PC-9 (cell line): ENCODE measurements at regions not wholly inside any gene's neighbourhood (a gene's known extent, or its start where the extent isn't known, plus 50 kb on each side); places are given as distances from the start of the nearest gene placed in this dataset.

Source experiments
- EZH2 ChIP-seq: fragments of 200-600 bp; sonication (generic); IDR thresholded peaks from 2 replicates; pipeline ENCODE4 v1.8.0; 2017; ENCODE audit warnings: antibody characterized with exemption, low read depth
- TF ChIP-seq, protein P1 (sequence below): fragments of 200-600 bp; sonication (generic); conservative IDR thresholded peaks from 2 replicates; pipeline ENCODE4 v1.6.1; 2017; ENCODE audit warnings: mixed run types, antibody characterized with exemption, mild to moderate bottlenecking, moderate library complexity

DNA sequence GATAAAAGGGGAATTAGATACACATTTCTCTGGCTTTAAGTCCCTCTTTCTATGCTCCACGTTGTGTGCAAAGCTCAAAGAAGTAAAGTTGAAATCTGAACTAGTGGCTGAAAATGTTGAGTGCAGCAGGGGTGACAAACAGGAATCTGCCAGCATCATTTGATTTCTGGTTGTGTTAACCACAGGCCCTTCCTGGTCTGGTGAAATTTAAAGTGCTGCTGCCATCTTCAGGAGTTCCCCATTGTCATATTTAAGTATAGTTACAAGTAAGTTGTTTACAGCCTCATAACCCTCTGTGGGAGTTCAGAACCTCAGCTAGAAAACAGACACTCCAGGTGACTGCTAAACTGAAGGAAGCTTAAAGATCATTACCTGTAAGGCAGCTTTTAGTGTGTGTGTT is 90.9 kb upstream of the CCDC196 start:
- TF ChIP-seq, protein P1, sequence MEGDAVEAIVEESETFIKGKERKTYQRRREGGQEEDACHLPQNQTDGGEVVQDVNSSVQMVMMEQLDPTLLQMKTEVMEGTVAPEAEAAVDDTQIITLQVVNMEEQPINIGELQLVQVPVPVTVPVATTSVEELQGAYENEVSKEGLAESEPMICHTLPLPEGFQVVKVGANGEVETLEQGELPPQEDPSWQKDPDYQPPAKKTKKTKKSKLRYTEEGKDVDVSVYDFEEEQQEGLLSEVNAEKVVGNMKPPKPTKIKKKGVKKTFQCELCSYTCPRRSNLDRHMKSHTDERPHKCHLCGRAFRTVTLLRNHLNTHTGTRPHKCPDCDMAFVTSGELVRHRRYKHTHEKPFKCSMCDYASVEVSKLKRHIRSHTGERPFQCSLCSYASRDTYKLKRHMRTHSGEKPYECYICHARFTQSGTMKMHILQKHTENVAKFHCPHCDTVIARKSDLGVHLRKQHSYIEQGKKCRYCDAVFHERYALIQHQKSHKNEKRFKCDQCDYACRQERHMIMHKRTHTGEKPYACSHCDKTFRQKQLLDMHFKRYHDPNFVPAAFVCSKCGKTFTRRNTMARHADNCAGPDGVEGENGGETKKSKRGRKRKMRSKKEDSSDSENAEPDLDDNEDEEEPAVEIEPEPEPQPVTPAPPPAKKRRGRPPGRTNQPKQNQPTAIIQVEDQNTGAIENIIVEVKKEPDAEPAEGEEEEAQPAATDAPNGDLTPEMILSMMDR: 0 out of 2 replicates have a peak, but pooled peaks have one; percentile 23
- TF ChIP-seq EZH2: no peak
